HEK293T (cell line): ENCODE measurements at regions not wholly inside any gene's neighbourhood (a gene's known extent, or its start where the extent isn't known, plus 50 kb on each side); places are given as distances from the start of the nearest gene placed in this dataset.

Experiments used
- ARNT ChIP-seq: fragments of 450-650 bp; IDR thresholded peaks from 2 replicates; pipeline ENCODE4 v1.6.1; 2017; ENCODE audit warnings: mild to moderate bottlenecking
- BHLHE40 ChIP-seq: fragments of 450-650 bp; IDR thresholded peaks from 2 replicates; pipeline ENCODE4 v1.6.1; 2016; ENCODE audit warnings: mild to moderate bottlenecking, moderate library complexity, borderline replicate concordance
- ELF4 ChIP-seq: fragments of 450-650 bp; IDR thresholded peaks from 2 replicates; pipeline ENCODE4 v1.6.1; 2017; ENCODE audit warnings: antibody characterized with exemption
- FOXA1 ChIP-seq: fragments of 450-650 bp; IDR thresholded peaks from 2 replicates; pipeline ENCODE4 v1.6.1; 2016; ENCODE audit warnings: mild to moderate bottlenecking
- FOXK2 ChIP-seq: fragments of 450-650 bp; IDR thresholded peaks from 2 replicates; pipeline ENCODE4 v1.6.1; 2016; ENCODE audit warnings: mild to moderate bottlenecking
- FOXM1 ChIP-seq: fragments of 450-650 bp; IDR thresholded peaks from 2 replicates; pipeline ENCODE4 v1.6.1; 2017; ENCODE audit warnings: mild to moderate bottlenecking, borderline replicate concordance
- HDGF ChIP-seq: fragments of 450-650 bp; IDR thresholded peaks from 2 replicates; pipeline ENCODE4 v1.6.1; 2017; ENCODE audit warnings: antibody characterized with exemption, borderline replicate concordance
- LEF1 ChIP-seq: fragments of 450-650 bp; IDR thresholded peaks from 2 replicates; pipeline ENCODE4 v1.6.1; 2017; ENCODE audit warnings: mild to moderate bottlenecking, borderline replicate concordance
- NFRKB ChIP-seq: fragments of 450-650 bp; IDR thresholded peaks from 2 replicates; pipeline ENCODE4 v1.6.1; 2016; ENCODE audit warnings: mild to moderate bottlenecking, moderate library complexity
- SP1 ChIP-seq: fragments of 450-650 bp; IDR thresholded peaks from 2 replicates; pipeline ENCODE4 v1.6.1; 2017
- SUZ12 ChIP-seq: fragments of 450-650 bp; IDR thresholded peaks from 2 replicates; pipeline ENCODE4 v1.6.1; 2016; ENCODE audit warnings: mild to moderate bottlenecking
- TARDBP ChIP-seq: fragments of 450-650 bp; IDR thresholded peaks from 2 replicates; pipeline ENCODE4 v1.6.1; 2016
- ZNF384 ChIP-seq: fragments of 450-650 bp; IDR thresholded peaks from 2 replicates; pipeline ENCODE4 v1.6.1; 2016

DNA sequence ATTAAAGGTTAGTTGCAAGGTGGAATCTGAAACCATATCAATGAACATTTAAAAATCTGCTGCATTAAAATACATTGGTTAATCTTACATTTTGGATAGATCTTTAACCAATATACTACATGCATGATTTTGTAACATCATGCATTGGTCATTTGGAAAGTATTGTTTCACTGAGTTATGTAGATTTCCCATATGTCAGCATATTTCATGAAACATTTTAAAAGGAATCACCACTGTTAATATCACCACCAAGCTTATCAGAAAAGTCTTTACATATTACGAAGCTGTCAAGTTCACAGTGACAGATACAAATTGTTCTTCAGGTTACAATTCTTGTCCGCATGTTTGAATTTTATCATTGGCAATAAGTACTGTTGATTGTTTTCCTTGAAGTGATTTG, 89.9 kb upstream of the ADGRL2 start:
- TF ChIP-seq HDGF, result no peak
- no peak for TF ChIP-seq SP1
- no peak for TF ChIP-seq TARDBP
- TF ChIP-seq FOXM1, result no peak
- no peak for TF ChIP-seq NFRKB
- no peak for TF ChIP-seq BHLHE40
- TF ChIP-seq ZNF384, result no peak
- TF ChIP-seq ELF4, result no peak
- TF ChIP-seq SUZ12, result no peak
- no peak for TF ChIP-seq ARNT
- TF ChIP-seq FOXA1, result no peak
- no peak for TF ChIP-seq FOXK2
- TF ChIP-seq LEF1, result no peak
